Lower leg skin (tissue), 3 donors: ENCODE measurements at regions not wholly inside any gene's neighbourhood (a gene's known extent, or its start where the extent isn't known, plus 50 kb on each side); places are given as distances from the start of the nearest gene placed in this dataset.

Experiments
- POLR2A ChIP-seq, 2 donors: fragments of 450-650 bp; IDR thresholded peaks; one replicate each; pipeline ENCODE4 v1.6.1; 2016 to 2017; ENCODE audit warnings: antibody characterized with exemption in 2 of 2, mild to moderate bottlenecking in 1 of 2, moderate library complexity in 1 of 2
- TF ChIP-seq, protein P1 (sequence below), 3 donors: fragments of 450-650 bp; IDR thresholded peaks; one replicate each; pipeline ENCODE4 v1.5.1; 2016; ENCODE audit warnings: antibody characterized with exemption in 3 of 3, mild to moderate bottlenecking in 3 of 3, moderate library complexity in 2 of 3

DNA sequence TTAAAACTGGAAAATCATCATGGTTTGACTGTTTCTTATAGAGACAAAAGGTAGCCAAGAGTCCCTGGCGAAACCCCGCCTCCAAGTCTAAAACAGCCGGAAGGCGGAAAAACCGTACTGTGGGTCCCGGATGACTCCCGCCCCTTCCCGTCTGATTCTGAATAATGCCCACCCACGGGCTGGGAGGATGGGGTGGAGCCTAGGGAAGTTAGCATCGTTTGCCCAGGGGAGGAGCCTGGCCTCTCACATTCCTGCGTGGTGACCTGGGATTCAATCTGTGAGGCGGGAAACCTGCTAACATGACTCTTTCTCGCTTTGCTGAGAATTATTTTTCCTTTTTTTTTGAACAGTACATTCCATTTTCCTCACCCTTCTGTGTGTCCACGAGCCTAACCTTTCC lies 124.9 kb downstream of the KCNK1 start:
- TF ChIP-seq, protein P1, sequence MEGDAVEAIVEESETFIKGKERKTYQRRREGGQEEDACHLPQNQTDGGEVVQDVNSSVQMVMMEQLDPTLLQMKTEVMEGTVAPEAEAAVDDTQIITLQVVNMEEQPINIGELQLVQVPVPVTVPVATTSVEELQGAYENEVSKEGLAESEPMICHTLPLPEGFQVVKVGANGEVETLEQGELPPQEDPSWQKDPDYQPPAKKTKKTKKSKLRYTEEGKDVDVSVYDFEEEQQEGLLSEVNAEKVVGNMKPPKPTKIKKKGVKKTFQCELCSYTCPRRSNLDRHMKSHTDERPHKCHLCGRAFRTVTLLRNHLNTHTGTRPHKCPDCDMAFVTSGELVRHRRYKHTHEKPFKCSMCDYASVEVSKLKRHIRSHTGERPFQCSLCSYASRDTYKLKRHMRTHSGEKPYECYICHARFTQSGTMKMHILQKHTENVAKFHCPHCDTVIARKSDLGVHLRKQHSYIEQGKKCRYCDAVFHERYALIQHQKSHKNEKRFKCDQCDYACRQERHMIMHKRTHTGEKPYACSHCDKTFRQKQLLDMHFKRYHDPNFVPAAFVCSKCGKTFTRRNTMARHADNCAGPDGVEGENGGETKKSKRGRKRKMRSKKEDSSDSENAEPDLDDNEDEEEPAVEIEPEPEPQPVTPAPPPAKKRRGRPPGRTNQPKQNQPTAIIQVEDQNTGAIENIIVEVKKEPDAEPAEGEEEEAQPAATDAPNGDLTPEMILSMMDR (IDR thresholded peaks at IDR 0.05), result no peak
- TF ChIP-seq POLR2A (IDR thresholded peaks at IDR 0.05), result no peak
